IMR-90 (cell line): ENCODE measurements at regions not wholly inside any gene's neighbourhood (a gene's known extent, or its start where the extent isn't known, plus 50 kb on each side); places are given as distances from the start of the nearest gene placed in this dataset.

ENCODE experiments used
- ATAC-seq: fragments of 200-7000 bp; cut with Tn5 transposase; 2 replicates; pipeline ENCODE4 v1.9.1; 2020; ENCODE audit warnings: low read depth, mild to moderate bottlenecking, moderate library complexity
- BruUV-seq: library from RNA; stranded (reverse); fragments of 400-500 nt; replicated peaks from 2 replicates; lab custom pipeline; 2021; lab: Mats Ljungman, UMichigan
- CTCF ChIA-PET: fragments of 300-600 bp; formaldehyde crosslinking; extraction: SDS; loops from one replicate; lab custom pipeline; 2021; ENCODE audit warnings: antibody characterized with exemption; lab: Yijun Ruan, JAX
- POLR2A ChIA-PET: fragments of 300-600 bp; sonication (Branson Sonifier 250); formaldehyde crosslinking; loops from one replicate; lab custom pipeline; 2022; ENCODE audit warnings: antibody characterized with exemption; ENCODE audit not compliant: unreplicated experiment; lab: Charles Lee
- DNase-seq: peaks from one replicate; pipeline ENCODE4 v3.0.0; 2013
- H2AFZ ChIP-seq: replicated peaks from 2 replicates; pipeline ENCODE3; 2013; ENCODE audit warnings: low read length, mild to moderate bottlenecking; ENCODE audit not compliant: poor library complexity
- H2AK5ac ChIP-seq: 2 replicates; pipeline ENCODE4 v1.6.1; 2013; ENCODE audit warnings: low read depth, low read length, inconsistent platforms
- H2AK9ac ChIP-seq: replicated peaks from 2 replicates; pipeline ENCODE3; 2013; ENCODE audit warnings: mild to moderate bottlenecking, low read depth, low read length, moderate library complexity; ENCODE audit not compliant: poor library complexity
- H2BK120ac ChIP-seq: 2 replicates; pipeline ENCODE4 v1.6.1; 2013; ENCODE audit warnings: low read depth, low read length, inconsistent platforms
- H2BK15ac ChIP-seq: 3 replicates; pipeline ENCODE4 v1.6.1; 2013; ENCODE audit warnings: low read depth, low read length, inconsistent platforms
- H2BK20ac ChIP-seq: 2 replicates; pipeline ENCODE4 v1.6.1; 2013; ENCODE audit warnings: low read depth, mild to moderate bottlenecking, inconsistent platforms, low read length, moderate library complexity
- H2BK5ac ChIP-seq: 2 replicates; pipeline ENCODE4 v1.6.1; 2013; ENCODE audit warnings: mild to moderate bottlenecking, low read depth, low read length, inconsistent platforms; ENCODE audit not compliant: poor library complexity, severe bottlenecking
- H3K14ac ChIP-seq: replicated peaks from 2 replicates; pipeline ENCODE4 v1.6.1; 2013; ENCODE audit warnings: low read depth, low read length, inconsistent platforms
- H3K18ac ChIP-seq: 2 replicates; pipeline ENCODE4 v1.6.1; 2013; ENCODE audit warnings: low read depth, low read length, control low read depth
- H3K23ac ChIP-seq: 2 replicates; pipeline ENCODE4 v1.6.1; 2013; ENCODE audit warnings: low read depth, low read length, inconsistent platforms
- H3K27ac ChIP-seq: 2 replicates; pipeline ENCODE4 v1.5.1; 2013; ENCODE audit warnings: mild to moderate bottlenecking, control low read depth, low read length; ENCODE audit not compliant: insufficient read depth
- H3K27me3 ChIP-seq: 2 replicates; pipeline ENCODE4 v1.6.1; 2013; ENCODE audit warnings: low read length; ENCODE audit not compliant: control insufficient read depth, insufficient read depth
- H3K36me3 ChIP-seq: 2 replicates; pipeline ENCODE4 v1.6.1; 2013; ENCODE audit warnings: low read length, mixed read lengths; ENCODE audit not compliant: control insufficient read depth, insufficient read depth
- H3K4ac ChIP-seq: 2 replicates; pipeline ENCODE4 v1.6.1; 2013; ENCODE audit warnings: low read depth, low read length, inconsistent platforms
- H3K4me1 ChIP-seq: 2 replicates; pipeline ENCODE4 v1.6.1; 2013; ENCODE audit warnings: low read length, mixed read lengths; ENCODE audit not compliant: control insufficient read depth, insufficient read depth
- H3K4me2 ChIP-seq: 2 replicates; pipeline ENCODE4 v1.6.1; 2013; ENCODE audit warnings: low read depth, mild to moderate bottlenecking, control low read depth, low read length, moderate library complexity
- H3K4me3 ChIP-seq: 2 replicates; pipeline ENCODE4 v1.5.1; 2013; ENCODE audit warnings: low read depth, mild to moderate bottlenecking, control low read depth, low read length, moderate library complexity; ENCODE audit not compliant: insufficient read depth
- H3K56ac ChIP-seq: 2 replicates; pipeline ENCODE4 v1.6.1; 2013; ENCODE audit warnings: low read length, inconsistent platforms; ENCODE audit not compliant: insufficient read depth; ENCODE audit errors: extremely low read depth
- H3K79me1 ChIP-seq, 2 experiments: 2 replicates each; pipeline ENCODE4 v1.6.1; 2013; ENCODE audit warnings: low read length in 2 of 2, inconsistent platforms in 1 of 2, low read depth in 1 of 2
- H3K9ac ChIP-seq: 2 replicates; pipeline ENCODE4 v1.6.1; 2013; ENCODE audit warnings: low read depth, low read length, control low read depth
- H3K9me1 ChIP-seq: 2 replicates; pipeline ENCODE4 v1.6.1; 2013; ENCODE audit warnings: low read length, inconsistent platforms; ENCODE audit not compliant: insufficient read depth
- H3K9me3 ChIP-seq: 2 replicates; pipeline ENCODE4 v1.6.1; 2013; ENCODE audit warnings: low read length; ENCODE audit not compliant: control insufficient read depth, insufficient read depth
- H4K20me1 ChIP-seq: 2 replicates; pipeline ENCODE4 v1.6.1; 2013; ENCODE audit warnings: low read length, inconsistent platforms; ENCODE audit not compliant: insufficient read depth
- H4K5ac ChIP-seq: 2 replicates; pipeline ENCODE4 v1.6.1; 2013; ENCODE audit warnings: mild to moderate bottlenecking, low read depth, low read length, control low read depth
- H4K8ac ChIP-seq, 2 experiments: 2 replicates each; pipeline ENCODE4 v1.6.1; 2013; ENCODE audit warnings: low read depth in 2 of 2, low read length in 2 of 2, control low read depth in 1 of 2, inconsistent platforms in 1 of 2
- H4K91ac ChIP-seq: 2 replicates; pipeline ENCODE4 v1.6.1; 2013; ENCODE audit warnings: low read depth, low read length, inconsistent platforms; ENCODE audit not compliant: insufficient read depth
- BHLHE40 ChIP-seq: fragments of 150-350 bp; IDR thresholded peaks from 2 replicates; pipeline ENCODE4 v1.6.1; 2016; ENCODE audit warnings: mild to moderate bottlenecking, low read depth, low read length
- CEBPB ChIP-seq: IDR thresholded peaks from 2 replicates; pipeline ENCODE4 v1.6.1; 2012; ENCODE audit warnings: low read depth, low read length, improper control_type of control experiment
- CHD1 ChIP-seq: IDR thresholded peaks from 2 replicates; pipeline ENCODE4 v1.6.1; 2012; ENCODE audit warnings: low read depth, low read length, improper control_type of control experiment
- CTCF ChIP-seq: conservative IDR thresholded peaks from 2 replicates; pipeline ENCODE4 v1.5.1; 2012; ENCODE audit warnings: mild to moderate bottlenecking, low read depth, low read length, improper control_type of control experiment
- ELK1 ChIP-seq: fragments of 150-350 bp; IDR thresholded peaks from 2 replicates; pipeline ENCODE4 v1.6.1; 2016; ENCODE audit warnings: low read depth, mild to moderate bottlenecking, low read length, moderate library complexity, borderline replicate concordance
- FOS ChIP-seq: fragments of 150-350 bp; IDR thresholded peaks from 2 replicates; pipeline ENCODE4 v1.6.1; 2016; ENCODE audit warnings: low read depth, low read length
- MAFK ChIP-seq: IDR thresholded peaks from 2 replicates; pipeline ENCODE4 v1.6.1; 2012; ENCODE audit warnings: low read depth, low read length, improper control_type of control experiment
- MAZ ChIP-seq: IDR thresholded peaks from 2 replicates; pipeline ENCODE4 v1.6.1; 2012; ENCODE audit warnings: low read depth, mild to moderate bottlenecking, low read length, improper control_type of control experiment, moderate library complexity, borderline replicate concordance
- MXI1 ChIP-seq: IDR thresholded peaks from 2 replicates; pipeline ENCODE4 v1.6.1; 2012; ENCODE audit warnings: low read depth, mild to moderate bottlenecking, low read length, moderate library complexity, borderline replicate concordance
- NFE2L2 ChIP-seq: fragments of 150-350 bp; IDR thresholded peaks from 2 replicates; pipeline ENCODE4 v1.6.1; 2016; ENCODE audit warnings: low read depth, mild to moderate bottlenecking, low read length
- POLR2A ChIP-seq: IDR thresholded peaks from 2 replicates; pipeline ENCODE4 v1.6.1; 2012; ENCODE audit warnings: mild to moderate bottlenecking, low read depth, low read length
- RAD21 ChIP-seq: IDR thresholded peaks from 2 replicates; pipeline ENCODE4 v1.6.1; 2012; ENCODE audit warnings: low read length, improper control_type of control experiment
- RCOR1 ChIP-seq: IDR thresholded peaks from 2 replicates; pipeline ENCODE4 v1.6.1; 2012; ENCODE audit warnings: mild to moderate bottlenecking, low read length, improper control_type of control experiment; ENCODE audit not compliant: insufficient replicate concordance
- RFX5 ChIP-seq: IDR thresholded peaks from 2 replicates; pipeline ENCODE4 v1.8.0; 2012; ENCODE audit warnings: low read depth, mild to moderate bottlenecking, low read length, moderate library complexity
- SMC3 ChIP-seq: fragments of 150-350 bp; IDR thresholded peaks from 2 replicates; pipeline ENCODE4 v1.6.1; 2016; ENCODE audit warnings: low read depth, mild to moderate bottlenecking, antibody characterized with exemption, low read length, moderate library complexity
- WGBS, 2 experiments: methylation state at CpG; one replicate each; pipeline versions ENCODE4 v1.1.5 to v1.1.7; 2013; ENCODE audit warnings: missing lambda C conversion rate in 2 of 2; ENCODE audit not compliant: insufficient read length in 1 of 2; ENCODE audit errors: extremely low coverage in 2 of 2; 5-methylcytosine and 5-hydroxymethylcytosine counted together
- dilution Hi-C: fragments of 300-500 bp; cut with HindIII; formaldehyde crosslinking; loops from one replicate; pipeline ENCODE4 v1.14.3; 2018; ENCODE audit warnings: low sequenced_read_pairs; ENCODE audit not compliant: unreplicated experiment
- in situ Hi-C: fragments of 300-500 bp; cut with MboI; formaldehyde crosslinking; loops from 3 replicates; pipeline ENCODE4 v1.14.3; 2019; ENCODE audit warnings: low sequenced_read_pairs, inconsistent platforms, mixed read lengths
- intact Hi-C: fragments of 100-400 bp; cut with micrococcal nuclease; formaldehyde crosslinking; loops from 2 replicates; pipeline ENCODE4 v1.10.0; 2022
- TF ChIP-seq, protein P1 (sequence below): fragments of 150-350 bp; IDR thresholded peaks from 2 replicates; pipeline ENCODE4 v1.6.1; 2017; ENCODE audit warnings: mild to moderate bottlenecking, antibody characterized with exemption, low read length, low read depth

- no peak for DNase-seq
- no peak overlapping the region for H3K4me2 ChIP-seq
Observed at GRCh38 chr4:158055668-158056067, 117.2 kb downstream of the GASK1B start.

More at GRCh38 chr4:158055668-158056067, 117.2 kb downstream of the GASK1B start:
- Histone ChIP-seq H3K79me1 (no peaks in the 10 kb centered on the region), H2BK5ac (no peak overlapping the region), H2BK120ac (no peak overlapping the region), H3K9me3 (no peaks in the 10 kb centered on the region), H2BK20ac (no peak overlapping the region), H4K5ac (no peak overlapping the region), H3K4me3 (no peak overlapping the region), H3K9me1 (no peaks in the 10 kb centered on the region), H4K8ac (no peak overlapping the region), H3K4me1 (peaks cover 3% of the 10 kb centered on the region), H2AFZ (no peak overlapping the region), H3K36me3 (no peaks in the 10 kb centered on the region), H3K9ac (no peak overlapping the region), H3K4ac (no peak overlapping the region), H3K56ac (no peak overlapping the region), H2AK9ac (no peak overlapping the region), H3K18ac (no peak overlapping the region), H3K14ac (no peak overlapping the region), H3K27me3 (no peaks in the 10 kb centered on the region), H3K23ac (no peak overlapping the region), H2BK15ac (no peak overlapping the region), H4K20me1 (no peaks in the 10 kb centered on the region), H4K91ac (no peak overlapping the region), H2AK5ac (no peak overlapping the region), H3K27ac (no peak overlapping the region)
- intact Hi-C loops, result no loop called here
- in situ Hi-C loops, result no loop called here
- ChIA-PET POLR2A (no interaction called here), CTCF (interaction anchor here (0.5 kb wide), 1 partner anchor 439 kb away, joined by 3 read pairs; no protein-coding TSS in a partner anchor)
- no TSS peak for BruUV-seq
- no CpG with 5 or more reads among the region's 1 CpG for WGBS, 2 experiments
- TF ChIP-seq SMC3, result no peak
- no peak for TF ChIP-seq MXI1
- no peak for TF ChIP-seq POLR2A
- no peak for TF ChIP-seq RAD21
- no peak for TF ChIP-seq MAZ
- TF ChIP-seq CEBPB, result no peak
- no peak for TF ChIP-seq FOS
- TF ChIP-seq RCOR1, result no peak
- TF ChIP-seq BHLHE40, result no peak
- TF ChIP-seq CHD1, result no peak
- no peak for TF ChIP-seq RFX5
- TF ChIP-seq NFE2L2, result no peak
- TF ChIP-seq MAFK, result no peak
- no peak for TF ChIP-seq ELK1
- TF ChIP-seq, protein P1, sequence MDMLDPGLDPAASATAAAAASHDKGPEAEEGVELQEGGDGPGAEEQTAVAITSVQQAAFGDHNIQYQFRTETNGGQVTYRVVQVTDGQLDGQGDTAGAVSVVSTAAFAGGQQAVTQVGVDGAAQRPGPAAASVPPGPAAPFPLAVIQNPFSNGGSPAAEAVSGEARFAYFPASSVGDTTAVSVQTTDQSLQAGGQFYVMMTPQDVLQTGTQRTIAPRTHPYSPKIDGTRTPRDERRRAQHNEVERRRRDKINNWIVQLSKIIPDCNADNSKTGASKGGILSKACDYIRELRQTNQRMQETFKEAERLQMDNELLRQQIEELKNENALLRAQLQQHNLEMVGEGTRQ, result no peak
- no peak for TF ChIP-seq CTCF
- no peak for ATAC-seq
- dilution Hi-C loops, result no loop called here
